GM23338 (cell line): ENCODE measurements at regions not wholly inside any gene's neighbourhood (a gene's known extent, or its start where the extent isn't known, plus 50 kb on each side); places are given as distances from the start of the nearest gene placed in this dataset.

Experiments used
- ATAC-seq: fragments of 200-7000 bp; cut with Tn5 transposase; 3 replicates; pipeline ENCODE4 v1.9.1; 2020
- DNase-seq: peaks from one replicate; pipeline ENCODE4 v3.0.0-alpha.2; 2015; ENCODE audit warnings: low spot score
- H2AFZ ChIP-seq: fragments of 200-600 bp; sonication (generic); 2 replicates; pipeline ENCODE4 v1.8.0; 2016; ENCODE audit warnings: antibody characterized with exemption, mild to moderate bottlenecking, moderate library complexity
- H3F3A ChIP-seq: fragments of 200-600 bp; sonication (generic); replicated peaks from 2 replicates; pipeline ENCODE4 v1.8.0; 2017; ENCODE audit warnings: antibody characterized with exemption, mixed run types, low read depth
- H3K27ac ChIP-seq: fragments of 200-600 bp; sonication (generic); 2 replicates; pipeline ENCODE4 v1.6.1; 2016; ENCODE audit warnings: low read depth
- H3K27me3 ChIP-seq: fragments of 200-600 bp; sonication (generic); 2 replicates; pipeline ENCODE4 v1.8.0; 2016; ENCODE audit warnings: mild to moderate bottlenecking, mixed run types, moderate library complexity; ENCODE audit not compliant: insufficient read depth
- H3K36me3 ChIP-seq: fragments of 200-600 bp; sonication (generic); 2 replicates; pipeline ENCODE4 v1.8.0; 2016; ENCODE audit warnings: mild to moderate bottlenecking; ENCODE audit not compliant: insufficient read depth
- H3K4me1 ChIP-seq: fragments of 200-600 bp; sonication (generic); 2 replicates; pipeline ENCODE4 v1.8.0; 2016; ENCODE audit warnings: mild to moderate bottlenecking, moderate library complexity; ENCODE audit not compliant: insufficient read depth
- H3K4me2 ChIP-seq: fragments of 200-600 bp; sonication (generic); 2 replicates; pipeline ENCODE4 v1.7.1; 2017; ENCODE audit warnings: mixed run types
- H3K4me3 ChIP-seq: fragments of 200-600 bp; sonication (generic); 2 replicates; pipeline ENCODE4 v1.6.1; 2016; ENCODE audit warnings: mixed run types
- H3K79me2 ChIP-seq: fragments of 200-600 bp; sonication (generic); replicated peaks from 2 replicates; pipeline ENCODE4 v1.8.0; 2017; ENCODE audit warnings: mild to moderate bottlenecking; ENCODE audit not compliant: insufficient read depth
- H3K9me2 ChIP-seq: fragments of 200-600 bp; sonication (generic); 2 replicates; pipeline ENCODE4 v1.8.0; 2017; ENCODE audit not compliant: insufficient read depth
- H4K20me1 ChIP-seq: fragments of 200-600 bp; sonication (generic); replicated peaks from 2 replicates; pipeline ENCODE4 v1.8.0; 2017; ENCODE audit warnings: mild to moderate bottlenecking; ENCODE audit not compliant: insufficient read depth
- H3K27ac Mint-ChIP-seq: 2 replicates; pipeline ENCODE4 v1.8.0; 2020; ENCODE audit warnings: inconsistent platforms, mild to moderate bottlenecking, moderate library complexity, mixed read lengths
- H3K27me3 Mint-ChIP-seq: 3 replicates; pipeline ENCODE4 v1.8.0; 2022; ENCODE audit warnings: low read depth, mild to moderate bottlenecking, moderate library complexity, mixed read lengths, inconsistent platforms; ENCODE audit not compliant: insufficient read depth, poor library complexity
- H3K36me3 Mint-ChIP-seq: 3 replicates; pipeline ENCODE4 v1.8.0; 2021; ENCODE audit warnings: low read depth, mild to moderate bottlenecking, inconsistent platforms, moderate library complexity, mixed read lengths
- H3K4me1 Mint-ChIP-seq: 3 replicates; pipeline ENCODE4 v1.8.0; 2020; ENCODE audit warnings: mild to moderate bottlenecking, inconsistent platforms, mixed read lengths
- H3K4me3 Mint-ChIP-seq: 3 replicates; pipeline ENCODE4 v1.8.0; 2021; ENCODE audit warnings: moderate library complexity, mild to moderate bottlenecking, inconsistent platforms, mixed read lengths
- H3K9me3 Mint-ChIP-seq: 3 replicates; pipeline ENCODE4 v1.8.0; 2020; ENCODE audit warnings: moderate library complexity, mild to moderate bottlenecking, inconsistent platforms, mixed read lengths
- EZH2phosphoT487 ChIP-seq: fragments of 200-600 bp; sonication (generic); IDR thresholded peaks from one replicate; pipeline ENCODE4 v1.8.1; 2018; ENCODE audit warnings: antibody characterized with exemption; ENCODE audit not compliant: unreplicated experiment
- JUNB ChIP-seq: IDR thresholded peaks from one replicate; pipeline ENCODE4 v1.6.1; 2016; ENCODE audit warnings: antibody characterized with exemption; ENCODE audit not compliant: unreplicated experiment
- NANOG ChIP-seq: IDR thresholded peaks from 2 replicates; pipeline ENCODE4 v1.6.1; 2016; ENCODE audit warnings: antibody characterized with exemption, borderline replicate concordance
- ZNF114 ChIP-seq: fragments of 250-450 bp; sonication (Bioruptor Pico); IDR thresholded peaks from 2 replicates; pipeline ENCODE4 v1.5.0; 2020; ENCODE audit warnings: mild to moderate bottlenecking, moderate library complexity
- TF ChIP-seq, protein P1 (sequence below): IDR thresholded peaks from one replicate; pipeline ENCODE4 v1.6.1; 2018; ENCODE audit warnings: antibody characterized with exemption; ENCODE audit not compliant: unreplicated experiment
- TF ChIP-seq, protein P2 (sequence below), 2 experiments: fragments of 200-600 bp in 1 of 2; sonication (generic) in 1 of 2; conservative IDR thresholded peaks; 2 replicates each; pipeline versions ENCODE4 v1.5.1 to v1.6.1; 2016 to 2017; ENCODE audit warnings: antibody characterized with exemption in 2 of 2, low read depth in 2 of 2, mild to moderate bottlenecking in 2 of 2, moderate library complexity in 1 of 2
- TF ChIP-seq, protein P3 (sequence below): fragments of 250-450 bp; sonication (Bioruptor Pico); IDR thresholded peaks from 2 replicates; pipeline ENCODE4 v1.5.0; 2020; ENCODE audit warnings: mild to moderate bottlenecking, moderate library complexity

DNA sequence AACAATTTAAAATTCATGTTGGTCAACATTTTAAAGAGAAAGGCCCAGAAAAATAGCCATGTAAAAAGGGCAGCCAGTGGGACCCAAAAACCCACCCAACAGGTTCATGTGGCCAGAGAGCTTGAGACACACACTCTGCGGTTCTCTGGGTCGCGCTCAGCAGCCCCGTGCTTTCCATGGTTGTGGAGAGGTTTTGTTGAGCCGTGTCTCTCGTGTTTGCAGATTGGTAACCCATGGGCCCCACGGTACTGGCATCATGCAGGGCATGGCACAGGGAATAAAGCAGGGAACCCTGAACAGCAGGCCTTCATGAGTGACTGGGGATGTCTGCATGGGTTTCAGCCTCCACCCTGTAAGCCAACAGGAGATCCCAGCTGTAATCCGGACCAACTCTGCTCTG is 127.7 kb upstream of the CST7 start:
- Histone ChIP-seq H3K9me2 (no peaks in the 10 kb centered on the region), H3K36me3 (no peaks in the 10 kb centered on the region), H3K4me2 (no peak overlapping the region), H3K4me1 (no peaks in the 10 kb centered on the region), H2AFZ (no peak overlapping the region), H3K79me2 (no peaks in the 10 kb centered on the region), H3K27me3 (no peaks in the 10 kb centered on the region), H4K20me1 (no peaks in the 10 kb centered on the region), H3K4me3 (no peak overlapping the region), H3F3A (no peaks in the 10 kb centered on the region), H3K27ac (no peak overlapping the region)
- TF ChIP-seq ZNF114 (CRISPR knock-in tag), result no peak
- TF ChIP-seq, protein P1, sequence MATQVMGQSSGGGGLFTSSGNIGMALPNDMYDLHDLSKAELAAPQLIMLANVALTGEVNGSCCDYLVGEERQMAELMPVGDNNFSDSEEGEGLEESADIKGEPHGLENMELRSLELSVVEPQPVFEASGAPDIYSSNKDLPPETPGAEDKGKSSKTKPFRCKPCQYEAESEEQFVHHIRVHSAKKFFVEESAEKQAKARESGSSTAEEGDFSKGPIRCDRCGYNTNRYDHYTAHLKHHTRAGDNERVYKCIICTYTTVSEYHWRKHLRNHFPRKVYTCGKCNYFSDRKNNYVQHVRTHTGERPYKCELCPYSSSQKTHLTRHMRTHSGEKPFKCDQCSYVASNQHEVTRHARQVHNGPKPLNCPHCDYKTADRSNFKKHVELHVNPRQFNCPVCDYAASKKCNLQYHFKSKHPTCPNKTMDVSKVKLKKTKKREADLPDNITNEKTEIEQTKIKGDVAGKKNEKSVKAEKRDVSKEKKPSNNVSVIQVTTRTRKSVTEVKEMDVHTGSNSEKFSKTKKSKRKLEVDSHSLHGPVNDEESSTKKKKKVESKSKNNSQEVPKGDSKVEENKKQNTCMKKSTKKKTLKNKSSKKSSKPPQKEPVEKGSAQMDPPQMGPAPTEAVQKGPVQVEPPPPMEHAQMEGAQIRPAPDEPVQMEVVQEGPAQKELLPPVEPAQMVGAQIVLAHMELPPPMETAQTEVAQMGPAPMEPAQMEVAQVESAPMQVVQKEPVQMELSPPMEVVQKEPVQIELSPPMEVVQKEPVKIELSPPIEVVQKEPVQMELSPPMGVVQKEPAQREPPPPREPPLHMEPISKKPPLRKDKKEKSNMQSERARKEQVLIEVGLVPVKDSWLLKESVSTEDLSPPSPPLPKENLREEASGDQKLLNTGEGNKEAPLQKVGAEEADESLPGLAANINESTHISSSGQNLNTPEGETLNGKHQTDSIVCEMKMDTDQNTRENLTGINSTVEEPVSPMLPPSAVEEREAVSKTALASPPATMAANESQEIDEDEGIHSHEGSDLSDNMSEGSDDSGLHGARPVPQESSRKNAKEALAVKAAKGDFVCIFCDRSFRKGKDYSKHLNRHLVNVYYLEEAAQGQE, result no peak
- TF ChIP-seq, protein P2, sequence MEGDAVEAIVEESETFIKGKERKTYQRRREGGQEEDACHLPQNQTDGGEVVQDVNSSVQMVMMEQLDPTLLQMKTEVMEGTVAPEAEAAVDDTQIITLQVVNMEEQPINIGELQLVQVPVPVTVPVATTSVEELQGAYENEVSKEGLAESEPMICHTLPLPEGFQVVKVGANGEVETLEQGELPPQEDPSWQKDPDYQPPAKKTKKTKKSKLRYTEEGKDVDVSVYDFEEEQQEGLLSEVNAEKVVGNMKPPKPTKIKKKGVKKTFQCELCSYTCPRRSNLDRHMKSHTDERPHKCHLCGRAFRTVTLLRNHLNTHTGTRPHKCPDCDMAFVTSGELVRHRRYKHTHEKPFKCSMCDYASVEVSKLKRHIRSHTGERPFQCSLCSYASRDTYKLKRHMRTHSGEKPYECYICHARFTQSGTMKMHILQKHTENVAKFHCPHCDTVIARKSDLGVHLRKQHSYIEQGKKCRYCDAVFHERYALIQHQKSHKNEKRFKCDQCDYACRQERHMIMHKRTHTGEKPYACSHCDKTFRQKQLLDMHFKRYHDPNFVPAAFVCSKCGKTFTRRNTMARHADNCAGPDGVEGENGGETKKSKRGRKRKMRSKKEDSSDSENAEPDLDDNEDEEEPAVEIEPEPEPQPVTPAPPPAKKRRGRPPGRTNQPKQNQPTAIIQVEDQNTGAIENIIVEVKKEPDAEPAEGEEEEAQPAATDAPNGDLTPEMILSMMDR (conservative IDR thresholded peaks at IDR 0.05; ENCODE audit: low read depth in 2 of 2), result no peak
- TF ChIP-seq EZH2phosphoT487, result no peak
- TF ChIP-seq NANOG, result no peak
- TF ChIP-seq, protein P3, sequence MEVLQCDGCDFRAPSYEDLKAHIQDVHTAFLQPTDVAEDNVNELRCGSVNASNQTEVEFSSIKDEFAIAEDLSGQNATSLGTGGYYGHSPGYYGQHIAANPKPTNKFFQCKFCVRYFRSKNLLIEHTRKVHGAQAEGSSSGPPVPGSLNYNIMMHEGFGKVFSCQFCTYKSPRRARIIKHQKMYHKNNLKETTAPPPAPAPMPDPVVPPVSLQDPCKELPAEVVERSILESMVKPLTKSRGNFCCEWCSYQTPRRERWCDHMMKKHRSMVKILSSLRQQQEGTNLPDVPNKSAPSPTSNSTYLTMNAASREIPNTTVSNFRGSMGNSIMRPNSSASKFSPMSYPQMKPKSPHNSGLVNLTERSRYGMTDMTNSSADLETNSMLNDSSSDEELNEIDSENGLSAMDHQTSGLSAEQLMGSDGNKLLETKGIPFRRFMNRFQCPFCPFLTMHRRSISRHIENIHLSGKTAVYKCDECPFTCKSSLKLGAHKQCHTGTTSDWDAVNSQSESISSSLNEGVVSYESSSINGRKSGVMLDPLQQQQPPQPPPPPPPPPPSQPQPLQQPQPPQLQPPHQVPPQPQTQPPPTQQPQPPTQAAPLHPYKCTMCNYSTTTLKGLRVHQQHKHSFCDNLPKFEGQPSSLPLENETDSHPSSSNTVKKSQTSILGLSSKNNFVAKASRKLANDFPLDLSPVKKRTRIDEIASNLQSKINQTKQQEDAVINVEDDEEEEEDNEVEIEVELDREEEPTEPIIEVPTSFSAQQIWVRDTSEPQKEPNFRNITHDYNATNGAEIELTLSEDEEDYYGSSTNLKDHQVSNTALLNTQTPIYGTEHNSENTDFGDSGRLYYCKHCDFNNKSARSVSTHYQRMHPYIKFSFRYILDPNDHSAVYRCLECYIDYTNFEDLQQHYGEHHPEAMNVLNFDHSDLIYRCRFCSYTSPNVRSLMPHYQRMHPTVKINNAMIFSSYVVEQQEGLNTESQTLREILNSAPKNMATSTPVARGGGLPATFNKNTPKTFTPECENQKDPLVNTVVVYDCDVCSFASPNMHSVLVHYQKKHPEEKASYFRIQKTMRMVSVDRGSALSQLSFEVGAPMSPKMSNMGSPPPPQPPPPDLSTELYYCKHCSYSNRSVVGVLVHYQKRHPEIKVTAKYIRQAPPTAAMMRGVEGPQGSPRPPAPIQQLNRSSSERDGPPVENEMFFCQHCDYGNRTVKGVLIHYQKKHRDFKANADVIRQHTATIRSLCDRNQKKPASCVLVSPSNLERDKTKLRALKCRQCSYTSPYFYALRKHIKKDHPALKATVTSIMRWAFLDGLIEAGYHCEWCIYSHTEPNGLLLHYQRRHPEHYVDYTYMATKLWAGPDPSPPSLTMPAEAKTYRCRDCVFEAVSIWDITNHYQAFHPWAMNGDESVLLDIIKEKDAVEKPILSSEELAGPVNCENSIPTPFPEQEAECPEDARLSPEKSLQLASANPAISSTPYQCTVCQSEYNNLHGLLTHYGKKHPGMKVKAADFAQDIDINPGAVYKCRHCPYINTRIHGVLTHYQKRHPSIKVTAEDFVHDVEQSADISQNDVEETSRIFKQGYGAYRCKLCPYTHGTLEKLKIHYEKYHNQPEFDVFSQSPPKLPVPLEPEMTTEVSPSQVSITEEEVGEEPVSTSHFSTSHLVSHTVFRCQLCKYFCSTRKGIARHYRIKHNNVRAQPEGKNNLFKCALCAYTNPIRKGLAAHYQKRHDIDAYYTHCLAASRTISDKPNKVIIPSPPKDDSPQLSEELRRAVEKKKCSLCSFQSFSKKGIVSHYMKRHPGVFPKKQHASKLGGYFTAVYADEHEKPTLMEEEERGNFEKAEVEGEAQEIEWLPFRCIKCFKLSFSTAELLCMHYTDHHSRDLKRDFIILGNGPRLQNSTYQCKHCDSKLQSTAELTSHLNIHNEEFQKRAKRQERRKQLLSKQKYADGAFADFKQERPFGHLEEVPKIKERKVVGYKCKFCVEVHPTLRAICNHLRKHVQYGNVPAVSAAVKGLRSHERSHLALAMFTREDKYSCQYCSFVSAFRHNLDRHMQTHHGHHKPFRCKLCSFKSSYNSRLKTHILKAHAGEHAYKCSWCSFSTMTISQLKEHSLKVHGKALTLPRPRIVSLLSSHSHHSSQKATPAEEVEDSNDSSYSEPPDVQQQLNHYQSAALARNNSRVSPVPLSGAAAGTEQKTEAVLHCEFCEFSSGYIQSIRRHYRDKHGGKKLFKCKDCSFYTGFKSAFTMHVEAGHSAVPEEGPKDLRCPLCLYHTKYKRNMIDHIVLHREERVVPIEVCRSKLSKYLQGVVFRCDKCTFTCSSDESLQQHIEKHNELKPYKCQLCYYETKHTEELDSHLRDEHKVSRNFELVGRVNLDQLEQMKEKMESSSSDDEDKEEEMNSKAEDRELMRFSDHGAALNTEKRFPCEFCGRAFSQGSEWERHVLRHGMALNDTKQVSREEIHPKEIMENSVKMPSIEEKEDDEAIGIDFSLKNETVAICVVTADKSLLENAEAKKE (CRISPR knock-in tag), result no peak
- TF ChIP-seq JUNB, result no peak
- no peak overlapping the region for H3K27ac Mint-ChIP-seq
- peaks cover 2% of the 10 kb centered on the region for H3K27me3 Mint-ChIP-seq
- H3K4me1 Mint-ChIP-seq, result no peaks in the 10 kb centered on the region
- no peak for DNase-seq
- ATAC-seq, result no peak
- no peaks in the 10 kb centered on the region for H3K36me3 Mint-ChIP-seq
- no peaks in the 10 kb centered on the region; the same call in 2 of the 3 replicates for H3K9me3 Mint-ChIP-seq
- no peak overlapping the region for H3K4me3 Mint-ChIP-seq
